CD14-positive monocyte (primary cell): ENCODE measurements at regions not wholly inside any gene's neighbourhood (a gene's known extent, or its start where the extent isn't known, plus 50 kb on each side); places are given as distances from the start of the nearest gene placed in this dataset.

Source experiments
- DNase-seq, 3 donors: peaks; one replicate each; pipeline ENCODE4 v3.0.0-alpha.2; 2011 to 2022
- H2AFZ ChIP-seq: 2 replicates; pipeline ENCODE4 v1.6.0; 2012; ENCODE audit warnings: mild to moderate bottlenecking, low read depth, low read length, inconsistent platforms; ENCODE audit not compliant: insufficient read depth, poor library complexity, severe bottlenecking
- H3K27ac ChIP-seq, 2 donors: 1 replicate in 1 of 2; 2 replicates in 1 of 2; pipeline ENCODE4 v1.5.1; 2012 to 2013; ENCODE audit warnings: low read length in 2 of 2, control low read depth in 1 of 2, inconsistent platforms in 1 of 2, low read depth in 1 of 2, mild to moderate bottlenecking in 1 of 2
- H3K27me3 ChIP-seq, 2 donors: one replicate each; pipeline versions ENCODE4 v1.6.0 to v1.6.1; 2011 to 2013; ENCODE audit warnings: low read length in 2 of 2; ENCODE audit not compliant: control insufficient read depth in 2 of 2, insufficient read depth in 2 of 2
- H3K36me3 ChIP-seq, 2 donors: replicated peaks in 1 of 2; 1 replicate in 1 of 2; 2 replicates in 1 of 2; pipeline versions ENCODE4 v1.5.1 to v1.6.1; 2012 to 2013; ENCODE audit warnings: low read length in 2 of 2, control low read depth in 1 of 2, inconsistent platforms in 1 of 2, mild to moderate bottlenecking in 1 of 2; ENCODE audit not compliant: insufficient read depth in 2 of 2, control insufficient read depth in 1 of 2
- H3K4me1 ChIP-seq, 2 donors: 1 replicate in 1 of 2; 2 replicates in 1 of 2; pipeline versions ENCODE4 v1.5.1 to v1.6.1; 2012 to 2013; ENCODE audit warnings: low read length in 2 of 2, control low read depth in 1 of 2, inconsistent platforms in 1 of 2, mild to moderate bottlenecking in 1 of 2, moderate library complexity in 1 of 2; ENCODE audit not compliant: insufficient read depth in 2 of 2, control insufficient read depth in 1 of 2
- H3K4me2 ChIP-seq: replicated peaks from 2 replicates; pipeline ENCODE3; 2012; ENCODE audit warnings: low read length, moderate library complexity, mild to moderate bottlenecking; ENCODE audit not compliant: poor library complexity, severe bottlenecking; ENCODE audit errors: extremely low read depth
- H3K4me3 ChIP-seq, 3 experiments: fragments of 200-600 bp in 1 of 3; sonication (generic) in 1 of 3; replicated peaks in 1 of 3; 1 replicate in 2 of 3; 2 replicates in 1 of 3; pipeline ENCODE4 v1.5.1; 2011 to 2013; ENCODE audit warnings: low read length in 3 of 3, mild to moderate bottlenecking in 3 of 3, control low read depth in 2 of 3, low read depth in 2 of 3, inconsistent platforms in 1 of 3, moderate library complexity in 1 of 3
- H3K79me2 ChIP-seq: 2 replicates; pipeline ENCODE4 v1.6.0; 2012; ENCODE audit warnings: mild to moderate bottlenecking, control low read depth, inconsistent platforms, low read length, moderate library complexity; ENCODE audit not compliant: insufficient read depth
- H3K9ac ChIP-seq: 2 replicates; pipeline ENCODE4 v1.6.0; 2017; ENCODE audit warnings: low read length, mild to moderate bottlenecking; ENCODE audit not compliant: insufficient read depth, poor library complexity, severe bottlenecking
- H3K9me3 ChIP-seq, 2 donors: replicated peaks in 1 of 2; 1 replicate in 1 of 2; 2 replicates in 1 of 2; pipeline versions ENCODE4 v1.5.1 to v1.6.1; 2012 to 2013; ENCODE audit warnings: low read length in 2 of 2, control low read depth in 1 of 2; ENCODE audit not compliant: control insufficient read depth in 1 of 2, insufficient read depth in 1 of 2
- H4K20me1 ChIP-seq: 2 replicates; pipeline ENCODE4 v1.6.0; 2012; ENCODE audit warnings: mild to moderate bottlenecking, low read length, control low read depth, moderate library complexity; ENCODE audit not compliant: insufficient read depth
- H3K27ac Mint-ChIP-seq, 7 donors: one replicate each; pipeline ENCODE4 v1.8.0; 2020; ENCODE audit warnings: mild to moderate bottlenecking in 7 of 7, mixed read lengths in 7 of 7, moderate library complexity in 6 of 7, inconsistent platforms in 2 of 7
- H3K27me3 Mint-ChIP-seq, 3 donors: one replicate each; pipeline ENCODE4 v1.8.0; 2021 to 2022; ENCODE audit warnings: low read depth in 3 of 3, mild to moderate bottlenecking in 3 of 3, mixed read lengths in 3 of 3, moderate library complexity in 3 of 3, inconsistent platforms in 1 of 3
- H3K36me3 Mint-ChIP-seq, 2 donors: one replicate each; pipeline ENCODE4 v1.8.0; 2020; ENCODE audit warnings: mixed read lengths in 2 of 2, inconsistent platforms in 1 of 2, mild to moderate bottlenecking in 1 of 2
- H3K4me1 Mint-ChIP-seq: one replicate; pipeline ENCODE4 v1.8.0; 2020; ENCODE audit warnings: mild to moderate bottlenecking, mixed read lengths
- H3K4me3 Mint-ChIP-seq, 2 donors: one replicate each; pipeline ENCODE4 v1.8.0; 2020; ENCODE audit warnings: mild to moderate bottlenecking in 2 of 2, mixed read lengths in 2 of 2, moderate library complexity in 1 of 2
- H3K9me3 Mint-ChIP-seq, 7 donors: one replicate each; pipeline ENCODE4 v1.8.0; 2020 to 2022; ENCODE audit warnings: mixed read lengths in 7 of 7, mild to moderate bottlenecking in 6 of 7, moderate library complexity in 6 of 7, inconsistent platforms in 2 of 7
- CTCF ChIP-seq: fragments of 200-600 bp; IDR thresholded peaks from one replicate; pipeline ENCODE4 v1.8.0; 2022; ENCODE audit warnings: antibody characterized with exemption, mild to moderate bottlenecking
- WGBS: methylation state at CpG from one replicate; pipeline ENCODE4 v1.1.5; 2013; ENCODE audit warnings: missing lambda C conversion rate; ENCODE audit not compliant: insufficient coverage; 5-methylcytosine and 5-hydroxymethylcytosine counted together
- intact Hi-C, 2 donors: fragments of 100-400 bp; cut with micrococcal nuclease; formaldehyde crosslinking; loops; one replicate each; pipeline versions ENCODE4 v1.15.0 to v1.15.1; 2023

- intact Hi-C loops = no loop called here
- Histone ChIP-seq H3K4me3 (no peak overlapping the region), H3K9me3 (peaks cover 11 to 19% of the 10 kb centered on the region in 2 donors), H3K9ac (no peak overlapping the region), H2AFZ (no peak overlapping the region), H4K20me1 (no peaks in the 10 kb centered on the region), H3K27me3 (no peaks in the 10 kb centered on the region), H3K4me1 (no peaks in the 10 kb centered on the region), H3K36me3 (no peaks in the 10 kb centered on the region), H3K4me2 (no peak overlapping the region), H3K79me2 (no peaks in the 10 kb centered on the region), H3K27ac (no peak overlapping the region)
- peaks cover 5 to 21% (median 10%) of the 10 kb centered on the region in 7 donors for H3K9me3 Mint-ChIP-seq
- H3K4me1 Mint-ChIP-seq = no peaks in the 10 kb centered on the region
- no peak for DNase-seq
- WGBS = no CpG with 5 or more reads among the region's 5 CpGs
- no peak overlapping the region for H3K4me3 Mint-ChIP-seq
- H3K27me3 Mint-ChIP-seq = peaks cover 2 to 3% (median 2%) of the 10 kb centered on the region in 3 donors
- H3K36me3 Mint-ChIP-seq = no peaks in the 10 kb centered on the region
- no peak for TF ChIP-seq CTCF
- no peak overlapping the region for H3K27ac Mint-ChIP-seq
Measured at GRCh38 chr5:4081466-4081865, 485.8 kb downstream of the IRX1 start.

- Mint-ChIP-seq H3K4me1 (no peaks in the 10 kb centered on the region), H3K36me3 (no peaks in the 10 kb centered on the region), H3K4me3 (no peak overlapping the region), H3K27ac (no peak overlapping the region), H3K27me3 (peaks cover 2 to 3% (median 2%) of the 10 kb centered on the region in 3 donors), H3K9me3 (peaks cover 3 to 21% (median 6%) of the 10 kb centered on the region in 7 donors)
- no peaks in the 10 kb centered on the region for H3K79me2 ChIP-seq
- no peaks in the 10 kb centered on the region for H3K27me3 ChIP-seq
- no peak overlapping the region for H3K4me2 ChIP-seq
- H3K4me1 ChIP-seq = no peaks in the 10 kb centered on the region
- intact Hi-C loops = no loop called here
- peaks cover 9 to 19% of the 10 kb centered on the region in 2 donors for H3K9me3 ChIP-seq
- no peak overlapping the region for H3K9ac ChIP-seq
- H3K4me3 ChIP-seq = no peak overlapping the region
- H3K27ac ChIP-seq = no peak overlapping the region
- DNase-seq = no peak
- TF ChIP-seq CTCF = no peak
- no CpG with 5 or more reads among the region's 6 CpGs for WGBS
- H4K20me1 ChIP-seq = no peaks in the 10 kb centered on the region
- H2AFZ ChIP-seq = no peak overlapping the region
- H3K36me3 ChIP-seq = no peaks in the 10 kb centered on the region
Measured at GRCh38 chr5:4082966-4083564, 487.4 kb downstream of the IRX1 start.
